GM23338 (cell line): ENCODE measurements at regions not wholly inside any gene's neighbourhood (a gene's known extent, or its start where the extent isn't known, plus 50 kb on each side); places are given as distances from the start of the nearest gene placed in this dataset.

Experiments
- ATAC-seq: fragments of 200-7000 bp; cut with Tn5 transposase; 3 replicates; pipeline ENCODE4 v1.9.1; 2020
- DNase-seq: peaks from one replicate; pipeline ENCODE4 v3.0.0-alpha.2; 2015; ENCODE audit warnings: low spot score
- H2AFZ ChIP-seq: fragments of 200-600 bp; sonication (generic); 2 replicates; pipeline ENCODE4 v1.8.0; 2016; ENCODE audit warnings: antibody characterized with exemption, mild to moderate bottlenecking, moderate library complexity
- H3F3A ChIP-seq: fragments of 200-600 bp; sonication (generic); replicated peaks from 2 replicates; pipeline ENCODE4 v1.8.0; 2017; ENCODE audit warnings: antibody characterized with exemption, mixed run types, low read depth
- H3K27ac ChIP-seq: fragments of 200-600 bp; sonication (generic); 2 replicates; pipeline ENCODE4 v1.6.1; 2016; ENCODE audit warnings: low read depth
- H3K27me3 ChIP-seq: fragments of 200-600 bp; sonication (generic); 2 replicates; pipeline ENCODE4 v1.8.0; 2016; ENCODE audit warnings: mild to moderate bottlenecking, mixed run types, moderate library complexity; ENCODE audit not compliant: insufficient read depth
- H3K36me3 ChIP-seq: fragments of 200-600 bp; sonication (generic); 2 replicates; pipeline ENCODE4 v1.8.0; 2016; ENCODE audit warnings: mild to moderate bottlenecking; ENCODE audit not compliant: insufficient read depth
- H3K4me1 ChIP-seq: fragments of 200-600 bp; sonication (generic); 2 replicates; pipeline ENCODE4 v1.8.0; 2016; ENCODE audit warnings: mild to moderate bottlenecking, moderate library complexity; ENCODE audit not compliant: insufficient read depth
- H3K4me2 ChIP-seq: fragments of 200-600 bp; sonication (generic); 2 replicates; pipeline ENCODE4 v1.7.1; 2017; ENCODE audit warnings: mixed run types
- H3K4me3 ChIP-seq: fragments of 200-600 bp; sonication (generic); 2 replicates; pipeline ENCODE4 v1.6.1; 2016; ENCODE audit warnings: mixed run types
- H3K79me2 ChIP-seq: fragments of 200-600 bp; sonication (generic); replicated peaks from 2 replicates; pipeline ENCODE4 v1.8.0; 2017; ENCODE audit warnings: mild to moderate bottlenecking; ENCODE audit not compliant: insufficient read depth
- H3K9me2 ChIP-seq: fragments of 200-600 bp; sonication (generic); 2 replicates; pipeline ENCODE4 v1.8.0; 2017; ENCODE audit not compliant: insufficient read depth
- H4K20me1 ChIP-seq: fragments of 200-600 bp; sonication (generic); replicated peaks from 2 replicates; pipeline ENCODE4 v1.8.0; 2017; ENCODE audit warnings: mild to moderate bottlenecking; ENCODE audit not compliant: insufficient read depth
- H3K27ac Mint-ChIP-seq: 2 replicates; pipeline ENCODE4 v1.8.0; 2020; ENCODE audit warnings: inconsistent platforms, mild to moderate bottlenecking, moderate library complexity, mixed read lengths
- H3K27me3 Mint-ChIP-seq: 3 replicates; pipeline ENCODE4 v1.8.0; 2022; ENCODE audit warnings: low read depth, mild to moderate bottlenecking, moderate library complexity, mixed read lengths, inconsistent platforms; ENCODE audit not compliant: insufficient read depth, poor library complexity
- H3K36me3 Mint-ChIP-seq: 3 replicates; pipeline ENCODE4 v1.8.0; 2021; ENCODE audit warnings: low read depth, mild to moderate bottlenecking, inconsistent platforms, moderate library complexity, mixed read lengths
- H3K4me1 Mint-ChIP-seq: 3 replicates; pipeline ENCODE4 v1.8.0; 2020; ENCODE audit warnings: mild to moderate bottlenecking, inconsistent platforms, mixed read lengths
- H3K4me3 Mint-ChIP-seq: 3 replicates; pipeline ENCODE4 v1.8.0; 2021; ENCODE audit warnings: moderate library complexity, mild to moderate bottlenecking, inconsistent platforms, mixed read lengths
- H3K9me3 Mint-ChIP-seq: 3 replicates; pipeline ENCODE4 v1.8.0; 2020; ENCODE audit warnings: moderate library complexity, mild to moderate bottlenecking, inconsistent platforms, mixed read lengths
- CREB1 ChIP-seq: fragments of 250-450 bp; sonication (Bioruptor Pico); IDR thresholded peaks from 2 replicates; pipeline ENCODE4 v1.5.0; 2020; ENCODE audit warnings: low read depth, mild to moderate bottlenecking, moderate library complexity
- NANOG ChIP-seq: IDR thresholded peaks from 2 replicates; pipeline ENCODE4 v1.6.1; 2016; ENCODE audit warnings: antibody characterized with exemption, borderline replicate concordance
- ZNF331 ChIP-seq: fragments of 250-450 bp; sonication (Bioruptor Pico); IDR thresholded peaks from 2 replicates; pipeline ENCODE4 v1.5.0; 2020; ENCODE audit warnings: low read depth, mild to moderate bottlenecking, moderate library complexity
- TF ChIP-seq, protein P1 (sequence below): fragments of 250-450 bp; sonication (Bioruptor Pico); IDR thresholded peaks from 2 replicates; pipeline ENCODE4 v1.5.0; 2020; ENCODE audit warnings: mild to moderate bottlenecking, moderate library complexity
- TF ChIP-seq, protein P2 (sequence below): IDR thresholded peaks from one replicate; pipeline ENCODE4 v1.6.1; 2018; ENCODE audit warnings: antibody characterized with exemption; ENCODE audit not compliant: unreplicated experiment

DNA sequence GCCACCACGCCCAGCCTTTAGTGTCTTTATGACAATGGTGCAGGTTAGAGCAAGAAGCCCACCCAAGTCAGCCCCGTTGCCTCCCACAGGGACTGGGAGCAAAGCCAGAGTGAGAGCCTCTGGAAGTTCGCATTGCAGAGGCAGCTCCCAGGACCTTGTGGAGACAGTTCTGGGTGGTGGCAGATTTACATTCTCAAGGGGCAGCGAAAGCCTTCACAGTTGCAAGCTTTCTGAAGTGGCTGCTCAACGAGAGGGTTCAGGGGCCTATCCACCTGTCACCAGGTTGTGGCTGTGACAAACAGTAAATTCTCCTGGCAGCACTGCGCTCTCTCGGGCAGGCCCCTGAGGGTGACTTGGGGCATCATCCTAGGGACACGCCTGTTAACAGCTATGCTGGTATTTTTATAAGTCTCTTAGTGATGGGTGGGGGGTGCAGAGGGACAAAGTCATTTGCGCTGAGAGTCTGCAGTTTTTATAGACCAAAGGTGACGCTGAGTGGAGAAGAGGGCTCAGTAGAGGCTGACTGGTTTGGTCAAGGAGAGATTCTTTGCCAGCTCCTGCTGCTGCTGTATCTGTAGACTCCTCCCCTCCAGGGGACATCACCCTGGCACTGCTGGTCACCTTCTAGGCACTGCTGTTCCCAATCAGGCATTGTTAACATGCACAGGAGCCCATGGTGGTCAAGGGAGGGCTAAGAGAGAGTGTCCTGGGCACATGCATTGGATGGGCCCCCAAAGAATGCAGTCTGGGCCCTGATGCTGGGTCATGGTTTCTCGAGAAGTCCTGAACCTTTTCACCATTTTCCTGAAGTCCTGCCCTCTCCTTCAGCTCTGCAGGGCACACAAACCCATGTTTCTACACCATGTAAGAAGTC lies 57.5 kb upstream of the KLF13 start:
- H3K4me1 ChIP-seq = no peaks in the 10 kb centered on the region; the same call in 1 of the 2 replicates
- Mint-ChIP-seq H3K4me1 (peaks cover 17% of the 10 kb centered on the region), H3K9me3 (no peaks in the 10 kb centered on the region), H3K4me3 (no peak overlapping the region), H3K27ac (no peak overlapping the region), H3K36me3 (no peaks in the 10 kb centered on the region), H3K27me3 (peaks cover 8% of the 10 kb centered on the region)
- H3K4me3 ChIP-seq = no peak overlapping the region
- H3K36me3 ChIP-seq = no peaks in the 10 kb centered on the region
- no peak overlapping the region for H2AFZ ChIP-seq
- H3K79me2 ChIP-seq = no peaks in the 10 kb centered on the region
- H3K27me3 ChIP-seq = no peaks in the 10 kb centered on the region
- peaks cover 9% of the 10 kb centered on the region; the same call in 1 of the 2 replicates for H3K9me2 ChIP-seq
- ATAC-seq (no peak), DNase-seq (no peak)
- TF ChIP-seq, protein P1, sequence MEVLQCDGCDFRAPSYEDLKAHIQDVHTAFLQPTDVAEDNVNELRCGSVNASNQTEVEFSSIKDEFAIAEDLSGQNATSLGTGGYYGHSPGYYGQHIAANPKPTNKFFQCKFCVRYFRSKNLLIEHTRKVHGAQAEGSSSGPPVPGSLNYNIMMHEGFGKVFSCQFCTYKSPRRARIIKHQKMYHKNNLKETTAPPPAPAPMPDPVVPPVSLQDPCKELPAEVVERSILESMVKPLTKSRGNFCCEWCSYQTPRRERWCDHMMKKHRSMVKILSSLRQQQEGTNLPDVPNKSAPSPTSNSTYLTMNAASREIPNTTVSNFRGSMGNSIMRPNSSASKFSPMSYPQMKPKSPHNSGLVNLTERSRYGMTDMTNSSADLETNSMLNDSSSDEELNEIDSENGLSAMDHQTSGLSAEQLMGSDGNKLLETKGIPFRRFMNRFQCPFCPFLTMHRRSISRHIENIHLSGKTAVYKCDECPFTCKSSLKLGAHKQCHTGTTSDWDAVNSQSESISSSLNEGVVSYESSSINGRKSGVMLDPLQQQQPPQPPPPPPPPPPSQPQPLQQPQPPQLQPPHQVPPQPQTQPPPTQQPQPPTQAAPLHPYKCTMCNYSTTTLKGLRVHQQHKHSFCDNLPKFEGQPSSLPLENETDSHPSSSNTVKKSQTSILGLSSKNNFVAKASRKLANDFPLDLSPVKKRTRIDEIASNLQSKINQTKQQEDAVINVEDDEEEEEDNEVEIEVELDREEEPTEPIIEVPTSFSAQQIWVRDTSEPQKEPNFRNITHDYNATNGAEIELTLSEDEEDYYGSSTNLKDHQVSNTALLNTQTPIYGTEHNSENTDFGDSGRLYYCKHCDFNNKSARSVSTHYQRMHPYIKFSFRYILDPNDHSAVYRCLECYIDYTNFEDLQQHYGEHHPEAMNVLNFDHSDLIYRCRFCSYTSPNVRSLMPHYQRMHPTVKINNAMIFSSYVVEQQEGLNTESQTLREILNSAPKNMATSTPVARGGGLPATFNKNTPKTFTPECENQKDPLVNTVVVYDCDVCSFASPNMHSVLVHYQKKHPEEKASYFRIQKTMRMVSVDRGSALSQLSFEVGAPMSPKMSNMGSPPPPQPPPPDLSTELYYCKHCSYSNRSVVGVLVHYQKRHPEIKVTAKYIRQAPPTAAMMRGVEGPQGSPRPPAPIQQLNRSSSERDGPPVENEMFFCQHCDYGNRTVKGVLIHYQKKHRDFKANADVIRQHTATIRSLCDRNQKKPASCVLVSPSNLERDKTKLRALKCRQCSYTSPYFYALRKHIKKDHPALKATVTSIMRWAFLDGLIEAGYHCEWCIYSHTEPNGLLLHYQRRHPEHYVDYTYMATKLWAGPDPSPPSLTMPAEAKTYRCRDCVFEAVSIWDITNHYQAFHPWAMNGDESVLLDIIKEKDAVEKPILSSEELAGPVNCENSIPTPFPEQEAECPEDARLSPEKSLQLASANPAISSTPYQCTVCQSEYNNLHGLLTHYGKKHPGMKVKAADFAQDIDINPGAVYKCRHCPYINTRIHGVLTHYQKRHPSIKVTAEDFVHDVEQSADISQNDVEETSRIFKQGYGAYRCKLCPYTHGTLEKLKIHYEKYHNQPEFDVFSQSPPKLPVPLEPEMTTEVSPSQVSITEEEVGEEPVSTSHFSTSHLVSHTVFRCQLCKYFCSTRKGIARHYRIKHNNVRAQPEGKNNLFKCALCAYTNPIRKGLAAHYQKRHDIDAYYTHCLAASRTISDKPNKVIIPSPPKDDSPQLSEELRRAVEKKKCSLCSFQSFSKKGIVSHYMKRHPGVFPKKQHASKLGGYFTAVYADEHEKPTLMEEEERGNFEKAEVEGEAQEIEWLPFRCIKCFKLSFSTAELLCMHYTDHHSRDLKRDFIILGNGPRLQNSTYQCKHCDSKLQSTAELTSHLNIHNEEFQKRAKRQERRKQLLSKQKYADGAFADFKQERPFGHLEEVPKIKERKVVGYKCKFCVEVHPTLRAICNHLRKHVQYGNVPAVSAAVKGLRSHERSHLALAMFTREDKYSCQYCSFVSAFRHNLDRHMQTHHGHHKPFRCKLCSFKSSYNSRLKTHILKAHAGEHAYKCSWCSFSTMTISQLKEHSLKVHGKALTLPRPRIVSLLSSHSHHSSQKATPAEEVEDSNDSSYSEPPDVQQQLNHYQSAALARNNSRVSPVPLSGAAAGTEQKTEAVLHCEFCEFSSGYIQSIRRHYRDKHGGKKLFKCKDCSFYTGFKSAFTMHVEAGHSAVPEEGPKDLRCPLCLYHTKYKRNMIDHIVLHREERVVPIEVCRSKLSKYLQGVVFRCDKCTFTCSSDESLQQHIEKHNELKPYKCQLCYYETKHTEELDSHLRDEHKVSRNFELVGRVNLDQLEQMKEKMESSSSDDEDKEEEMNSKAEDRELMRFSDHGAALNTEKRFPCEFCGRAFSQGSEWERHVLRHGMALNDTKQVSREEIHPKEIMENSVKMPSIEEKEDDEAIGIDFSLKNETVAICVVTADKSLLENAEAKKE (CRISPR knock-in tag) = no peak
- TF ChIP-seq, protein P2, sequence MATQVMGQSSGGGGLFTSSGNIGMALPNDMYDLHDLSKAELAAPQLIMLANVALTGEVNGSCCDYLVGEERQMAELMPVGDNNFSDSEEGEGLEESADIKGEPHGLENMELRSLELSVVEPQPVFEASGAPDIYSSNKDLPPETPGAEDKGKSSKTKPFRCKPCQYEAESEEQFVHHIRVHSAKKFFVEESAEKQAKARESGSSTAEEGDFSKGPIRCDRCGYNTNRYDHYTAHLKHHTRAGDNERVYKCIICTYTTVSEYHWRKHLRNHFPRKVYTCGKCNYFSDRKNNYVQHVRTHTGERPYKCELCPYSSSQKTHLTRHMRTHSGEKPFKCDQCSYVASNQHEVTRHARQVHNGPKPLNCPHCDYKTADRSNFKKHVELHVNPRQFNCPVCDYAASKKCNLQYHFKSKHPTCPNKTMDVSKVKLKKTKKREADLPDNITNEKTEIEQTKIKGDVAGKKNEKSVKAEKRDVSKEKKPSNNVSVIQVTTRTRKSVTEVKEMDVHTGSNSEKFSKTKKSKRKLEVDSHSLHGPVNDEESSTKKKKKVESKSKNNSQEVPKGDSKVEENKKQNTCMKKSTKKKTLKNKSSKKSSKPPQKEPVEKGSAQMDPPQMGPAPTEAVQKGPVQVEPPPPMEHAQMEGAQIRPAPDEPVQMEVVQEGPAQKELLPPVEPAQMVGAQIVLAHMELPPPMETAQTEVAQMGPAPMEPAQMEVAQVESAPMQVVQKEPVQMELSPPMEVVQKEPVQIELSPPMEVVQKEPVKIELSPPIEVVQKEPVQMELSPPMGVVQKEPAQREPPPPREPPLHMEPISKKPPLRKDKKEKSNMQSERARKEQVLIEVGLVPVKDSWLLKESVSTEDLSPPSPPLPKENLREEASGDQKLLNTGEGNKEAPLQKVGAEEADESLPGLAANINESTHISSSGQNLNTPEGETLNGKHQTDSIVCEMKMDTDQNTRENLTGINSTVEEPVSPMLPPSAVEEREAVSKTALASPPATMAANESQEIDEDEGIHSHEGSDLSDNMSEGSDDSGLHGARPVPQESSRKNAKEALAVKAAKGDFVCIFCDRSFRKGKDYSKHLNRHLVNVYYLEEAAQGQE = no peak
- TF ChIP-seq ZNF331 (CRISPR knock-in tag) (no peak), CREB1 (CRISPR knock-in tag) (no peak), NANOG (no peak)
- H3K27ac ChIP-seq = no peak overlapping the region
- no peak overlapping the region for H3K4me2 ChIP-seq
- no peaks in the 10 kb centered on the region for H3F3A ChIP-seq
- no peaks in the 10 kb centered on the region for H4K20me1 ChIP-seq
